ENCODE measurements at regions not wholly inside any gene's neighbourhood (a gene's known extent, or its start where the extent isn't known, plus 50 kb on each side); places are given as distances from the start of the nearest gene placed in this dataset.
A peak's percentile ranks its signal among the peaks of the same experiment; 100 is the strongest.

- Histone ChIP-seq H3K4me3 (no peak overlapping the region), H3K36me3 (no peaks in the 10 kb centered on the region), H3K4me1 (no peaks in the 10 kb centered on the region), H3K9me3 (no peaks in the 10 kb centered on the region), H3K27ac (no peak overlapping the region), H3K27me3 (no peaks in the 10 kb centered on the region)
- TF ChIP-seq POLR2A (IDR thresholded peaks at IDR 0.05) (no peak), POLR2AphosphoS5 (IDR thresholded peaks at IDR 0.05) (no peak), EP300 (IDR thresholded peaks at IDR 0.05) (no peak)
- TF ChIP-seq, protein P1, sequence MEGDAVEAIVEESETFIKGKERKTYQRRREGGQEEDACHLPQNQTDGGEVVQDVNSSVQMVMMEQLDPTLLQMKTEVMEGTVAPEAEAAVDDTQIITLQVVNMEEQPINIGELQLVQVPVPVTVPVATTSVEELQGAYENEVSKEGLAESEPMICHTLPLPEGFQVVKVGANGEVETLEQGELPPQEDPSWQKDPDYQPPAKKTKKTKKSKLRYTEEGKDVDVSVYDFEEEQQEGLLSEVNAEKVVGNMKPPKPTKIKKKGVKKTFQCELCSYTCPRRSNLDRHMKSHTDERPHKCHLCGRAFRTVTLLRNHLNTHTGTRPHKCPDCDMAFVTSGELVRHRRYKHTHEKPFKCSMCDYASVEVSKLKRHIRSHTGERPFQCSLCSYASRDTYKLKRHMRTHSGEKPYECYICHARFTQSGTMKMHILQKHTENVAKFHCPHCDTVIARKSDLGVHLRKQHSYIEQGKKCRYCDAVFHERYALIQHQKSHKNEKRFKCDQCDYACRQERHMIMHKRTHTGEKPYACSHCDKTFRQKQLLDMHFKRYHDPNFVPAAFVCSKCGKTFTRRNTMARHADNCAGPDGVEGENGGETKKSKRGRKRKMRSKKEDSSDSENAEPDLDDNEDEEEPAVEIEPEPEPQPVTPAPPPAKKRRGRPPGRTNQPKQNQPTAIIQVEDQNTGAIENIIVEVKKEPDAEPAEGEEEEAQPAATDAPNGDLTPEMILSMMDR (IDR thresholded peaks at IDR 0.05), result no peak
- DNase-seq (no peak), ATAC-seq (ENCODE audit: low FRiP score in 2 of 2) (no peak)
- 86 to 95% methylated on average over 2 of the region's 2 CpGs for WGBS, 2 donors
Measured at GRCh38 chr18:55047546-55047945, 88.3 kb upstream of the CCDC68 start.

- TF ChIP-seq, protein P1 (IDR thresholded peaks at IDR 0.05), result no peak
- TF ChIP-seq POLR2A (IDR thresholded peaks at IDR 0.05), result no peak
- Histone ChIP-seq H3K4me3 (no peak overlapping the region), H3K4me1 (no peaks in the 10 kb centered on the region), H3K27me3 (no peaks in the 10 kb centered on the region), H3K9me3 (no peaks in the 10 kb centered on the region), H3K27ac (no peak overlapping the region), H3K36me3 (no peaks in the 10 kb centered on the region)
- ATAC-seq (ENCODE audit: low FRiP score in 2 of 2), result no peak
- WGBS, 2 donors, result 80 to 89% methylated on average over 1 of the region's 1 CpG
- DNase-seq, result no peak
Measured at GRCh38 chr18:55041366-55041765, 82.1 kb upstream of the CCDC68 start.

GRCh38 chr18:55038162-55038561, 78.9 kb upstream of the CCDC68 start:
- no peaks in the 10 kb centered on the region for H3K4me1 ChIP-seq
- WGBS, 2 donors, result 94 to 100% methylated on average over 1 of the region's 1 CpG
- TF ChIP-seq EP300 (IDR thresholded peaks at IDR 0.05) (no peak), POLR2A (IDR thresholded peaks at IDR 0.05) (no peak), POLR2AphosphoS5 (IDR thresholded peaks at IDR 0.05) (no peak)
- TF ChIP-seq, protein P1 (IDR thresholded peaks at IDR 0.05), result no peak
- no peaks in the 10 kb centered on the region for H3K9me3 ChIP-seq
- no peaks in the 10 kb centered on the region for H3K27me3 ChIP-seq
- H3K27ac ChIP-seq, result no peak overlapping the region
- H3K36me3 ChIP-seq, result no peaks in the 10 kb centered on the region
- H3K4me3 ChIP-seq, result no peak overlapping the region
- DNase-seq (no peak), ATAC-seq (ENCODE audit: low FRiP score in 2 of 2) (no peak)

- no peak for ATAC-seq (ENCODE audit: low FRiP score in 2 of 2)
- Histone ChIP-seq H3K9me3 (no peaks in the 10 kb centered on the region), H3K4me1 (no peaks in the 10 kb centered on the region), H3K36me3 (no peaks in the 10 kb centered on the region), H3K4me3 (no peak overlapping the region), H3K27me3 (no peaks in the 10 kb centered on the region), H3K27ac (no peak overlapping the region)
- TF ChIP-seq POLR2A (IDR thresholded peaks at IDR 0.05) (no peak), EP300 (IDR thresholded peaks at IDR 0.05) (no peak), POLR2AphosphoS5 (IDR thresholded peaks at IDR 0.05) (no peak)
- TF ChIP-seq, protein P1 (IDR thresholded peaks at IDR 0.05), result no peak
- WGBS, 2 donors, result 68 to 86% methylated on average over 4 of the region's 4 CpGs
- no peak for DNase-seq
Measured at GRCh38 chr18:55034742-55035141, 75.5 kb upstream of the CCDC68 start.

- TF ChIP-seq EP300 (IDR thresholded peaks at IDR 0.05), result no peak
- TF ChIP-seq POLR2AphosphoS5 (IDR thresholded peaks at IDR 0.05), result no peak
- TF ChIP-seq POLR2A (IDR thresholded peaks at IDR 0.05), result no peak
- WGBS, 2 donors, result 55 to 58% methylated on average over 5 of the region's 5 CpGs
- Histone ChIP-seq H3K27ac (no peak overlapping the region), H3K27me3 (no peaks in the 10 kb centered on the region), H3K4me3 (no peak overlapping the region), H3K36me3 (no peaks in the 10 kb centered on the region), H3K4me1 (no peaks in the 10 kb centered on the region), H3K9me3 (no peaks in the 10 kb centered on the region)
- ATAC-seq (ENCODE audit: low FRiP score in 2 of 2) (peak in 1 of 2 donors; percentile 59), DNase-seq (no peak)
Measured at GRCh38 chr18:55031979-55032378, 72.7 kb upstream of the CCDC68 start.
